ENCODE measurements at regions not wholly inside any gene's neighbourhood (a gene's known extent, or its start where the extent isn't known, plus 50 kb on each side); places are given as distances from the start of the nearest gene placed in this dataset.

DNA sequence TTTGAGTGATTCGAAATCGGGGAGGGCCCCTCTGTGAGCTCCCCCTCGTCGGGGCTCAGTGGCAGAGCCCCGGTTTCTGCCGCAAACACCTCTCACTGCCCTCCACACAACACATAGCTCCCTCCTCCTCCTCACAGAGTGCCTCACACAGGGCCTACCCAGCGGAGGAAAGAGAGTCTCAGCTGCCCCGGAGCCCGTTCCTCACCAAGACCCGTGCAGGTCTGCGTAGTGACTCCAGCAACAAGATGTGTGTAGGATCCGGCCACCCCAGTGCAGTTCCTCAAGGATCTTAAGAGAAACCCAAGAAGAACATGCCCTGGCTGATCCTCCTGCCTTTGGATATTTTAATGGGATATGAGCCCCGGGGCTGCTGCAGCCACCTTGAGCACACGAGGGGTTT lies 238.4 kb downstream of the BRD1 start:
- H3K9me3 ChIP-seq (replicated peaks in 1 of 11): peaks cover 0 to 6% (median under 1%) of the 10 kb centered on the region in 11 experiments; a peak in 5 of 22 replicates
- H3K27me3 ChIP-seq: no peaks in the 10 kb centered on the region
- no peak overlapping the region for H3K4me2 ChIP-seq
- peaks cover 0 to 98% (median 0%) of the 10 kb centered on the region in 11 experiments; a peak in 5 of 22 replicates for H4K20me1 ChIP-seq
- no peak overlapping the region for H3K4me3 ChIP-seq
- H3K27ac ChIP-seq: no peak overlapping the region
- no peak for TF ChIP-seq Cebpa-rat (IDR thresholded peaks at IDR 0.05)
- H3K4me1 ChIP-seq: peaks cover 0 to 17% (median 8%) of the 10 kb centered on the region in 10 experiments; a peak in 8 of 20 replicates
- H3K9ac ChIP-seq: no peak overlapping the region
- peaks cover 0 to 17% (median 11%) of the 10 kb centered on the region in 11 experiments; a peak in 7 of 22 replicates for H3K36me3 ChIP-seq

DNA sequence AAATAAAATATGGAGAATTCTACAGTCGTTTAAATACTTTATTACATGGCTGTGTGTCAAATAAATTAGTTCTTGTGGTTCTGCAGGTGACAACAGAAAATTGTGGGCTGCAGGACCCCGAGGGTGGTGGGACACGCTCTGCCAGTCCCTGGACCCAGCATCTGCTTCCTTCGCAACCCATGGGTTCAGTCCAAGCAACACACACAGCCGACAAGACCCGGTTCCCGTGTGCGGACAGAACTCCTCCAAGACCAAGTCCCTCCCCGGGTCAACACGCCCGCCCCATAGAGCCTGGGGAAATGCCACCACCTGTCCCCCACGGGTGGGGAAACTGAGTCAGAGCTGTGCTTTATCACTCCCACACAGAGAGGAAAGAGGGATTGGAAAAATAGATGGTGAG lies 238.9 kb downstream of the BRD1 start:
- H3K4me3 ChIP-seq: no peak overlapping the region
- peaks cover 0 to 11% (median 5%) of the 10 kb centered on the region in 11 experiments; a peak in 6 of 22 replicates for H3K36me3 ChIP-seq
- no peaks in the 10 kb centered on the region for H3K27me3 ChIP-seq
- no peak for TF ChIP-seq Cebpa-rat (IDR thresholded peaks at IDR 0.05)
- peaks cover 0 to 99% (median 0%) of the 10 kb centered on the region in 11 experiments; a peak in 5 of 22 replicates for H4K20me1 ChIP-seq
- H3K9ac ChIP-seq: no peak overlapping the region
- peaks cover 0 to under 1% (median 0%) of the 10 kb centered on the region in 11 experiments; a peak in 2 of 22 replicates for H3K9me3 ChIP-seq (replicated peaks in 1 of 11)
- H3K4me1 ChIP-seq: peaks cover 0 to 17% (median 8%) of the 10 kb centered on the region in 10 experiments; a peak in 8 of 20 replicates
- no peak overlapping the region for H3K4me2 ChIP-seq
- no peak overlapping the region for H3K27ac ChIP-seq

DNA sequence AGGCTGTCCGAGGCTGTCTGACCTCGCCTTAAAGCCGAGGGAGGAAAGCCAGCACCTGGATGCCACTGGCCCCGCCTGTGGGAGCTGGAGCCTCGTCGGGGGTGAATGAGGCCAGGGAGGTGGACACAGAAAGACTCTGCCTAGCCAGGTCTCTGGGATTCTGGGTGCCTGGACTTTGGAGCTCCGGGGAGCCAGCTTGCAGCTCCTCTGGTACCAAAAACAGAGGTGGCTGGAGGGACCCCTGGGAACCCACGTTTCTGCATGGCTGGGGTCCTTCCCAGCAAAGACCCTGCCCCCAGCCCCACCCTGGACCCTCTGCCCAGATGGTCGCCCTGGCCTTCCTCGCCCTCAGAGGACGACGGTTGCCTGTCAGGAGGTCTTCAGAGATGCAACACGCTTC lies 239.7 kb downstream of the BRD1 start:
- Histone ChIP-seq H3K9ac (no peak overlapping the region), H3K27me3 (no peaks in the 10 kb centered on the region), H3K4me2 (no peak overlapping the region), H3K4me3 (no peak overlapping the region), H4K20me1 (peaks cover 0 to 99% (median 0%) of the 10 kb centered on the region in 11 experiments; a peak in 5 of 22 replicates), H3K36me3 (peaks cover 0 to 4% (median 0%) of the 10 kb centered on the region in 11 experiments; a peak in 4 of 22 replicates), H3K9me3 (replicated peaks in 1 of 11) (no peaks in the 10 kb centered on the region), H3K4me1 (peaks cover 0 to 17% (median 8%) of the 10 kb centered on the region in 10 experiments; a peak in 8 of 20 replicates), H3K27ac (no peak overlapping the region)
- no peak for TF ChIP-seq Cebpa-rat (IDR thresholded peaks at IDR 0.05)

DNA sequence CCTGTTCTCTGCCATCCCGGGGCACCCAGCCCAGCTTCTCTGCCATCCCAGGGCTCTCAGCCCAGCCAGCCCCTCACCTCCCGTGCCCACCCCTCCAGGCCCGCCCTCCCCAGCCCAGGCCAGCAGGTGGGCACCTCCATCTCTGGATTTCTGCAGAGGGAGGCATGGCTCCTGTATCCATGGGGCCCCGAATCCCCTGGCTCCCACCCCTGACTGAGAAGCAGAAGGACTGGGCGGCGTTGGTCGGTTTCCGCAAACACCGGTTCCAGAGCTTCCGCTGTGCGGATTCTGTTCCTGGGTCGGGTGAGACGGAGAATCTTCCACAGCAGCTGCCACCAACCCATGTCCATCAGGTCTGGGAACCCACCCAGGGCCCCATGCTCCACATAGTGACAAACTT lies 240.3 kb downstream of the BRD1 start:
- no peak overlapping the region for H3K4me3 ChIP-seq
- no peak overlapping the region for H3K27ac ChIP-seq
- no peak overlapping the region for H3K9ac ChIP-seq
- no peak for TF ChIP-seq Cebpa-rat (IDR thresholded peaks at IDR 0.05)
- peaks cover 0 to 98% (median 0%) of the 10 kb centered on the region in 11 experiments; a peak in 5 of 22 replicates for H4K20me1 ChIP-seq
- H3K27me3 ChIP-seq: no peaks in the 10 kb centered on the region
- H3K4me1 ChIP-seq: peaks cover 0 to 17% (median 8%) of the 10 kb centered on the region in 10 experiments; a peak in 8 of 20 replicates
- no peak overlapping the region for H3K4me2 ChIP-seq
- no peaks in the 10 kb centered on the region; a peak in 1 of 22 replicates for H3K36me3 ChIP-seq
- H3K9me3 ChIP-seq (replicated peaks in 1 of 11): no peaks in the 10 kb centered on the region

DNA sequence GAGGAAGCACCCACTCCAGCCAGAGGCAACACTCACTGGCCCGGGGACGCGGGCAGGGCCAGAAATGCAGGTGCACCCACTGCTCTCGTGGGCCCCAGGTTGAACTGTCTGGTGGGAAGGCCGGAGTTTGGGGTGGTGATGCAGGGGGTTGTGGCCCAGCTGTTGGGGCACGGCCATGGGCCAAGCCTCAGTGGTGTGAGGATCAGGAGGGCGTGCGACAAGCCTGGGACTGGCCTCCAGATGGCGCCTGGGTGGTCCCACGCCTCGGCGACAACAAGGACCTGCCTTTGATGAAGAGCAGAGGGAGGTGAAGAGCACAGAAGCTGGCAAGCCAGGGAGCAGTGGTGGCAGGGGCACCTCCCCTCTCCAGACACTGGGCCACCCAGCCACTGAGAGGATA lies 240.8 kb downstream of the BRD1 start:
- Histone ChIP-seq H3K9ac (no peak overlapping the region), H3K36me3 (peaks cover 0 to 4% (median 0%) of the 10 kb centered on the region in 11 experiments; a peak in 2 of 22 replicates), H4K20me1 (peaks cover 0 to 93% (median 0%) of the 10 kb centered on the region in 11 experiments; a peak in 5 of 22 replicates), H3K4me3 (no peak overlapping the region), H3K27me3 (no peaks in the 10 kb centered on the region), H3K9me3 (replicated peaks in 1 of 11) (no peaks in the 10 kb centered on the region), H3K4me1 (peaks cover 0 to 17% (median 8%) of the 10 kb centered on the region in 10 experiments; a peak in 8 of 20 replicates), H3K4me2 (no peak overlapping the region), H3K27ac (no peak overlapping the region)
- TF ChIP-seq Cebpa-rat (IDR thresholded peaks at IDR 0.05): no peak

DNA sequence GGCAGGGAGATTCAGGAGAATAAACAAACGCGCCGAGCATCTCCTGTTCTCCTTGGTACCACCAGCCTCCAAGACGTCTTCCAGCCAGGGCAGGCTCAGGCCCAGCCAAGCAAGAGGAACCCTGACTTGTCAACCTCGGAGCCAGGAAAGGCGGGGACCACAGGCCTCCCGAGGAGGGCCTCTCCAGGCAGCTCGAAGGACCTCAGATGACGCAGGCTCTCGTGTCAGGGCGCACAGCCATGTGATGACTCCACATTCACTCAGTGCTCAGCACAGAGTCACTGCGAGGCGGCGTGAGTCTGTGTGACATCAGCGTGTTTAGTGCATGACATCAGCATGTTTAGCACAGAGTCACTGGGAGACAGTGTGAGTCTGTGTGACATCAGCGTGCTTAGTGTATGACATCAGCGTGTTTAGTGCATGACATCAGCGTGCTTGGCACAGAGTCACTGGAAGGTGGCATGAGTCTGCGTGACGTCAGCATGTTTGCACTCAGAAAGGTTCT lies 241.4 kb downstream of the BRD1 start:
- peaks cover 0 to 17% (median 8%) of the 10 kb centered on the region in 10 experiments; a peak in 8 of 20 replicates for H3K4me1 ChIP-seq
- no peak overlapping the region for H3K4me2 ChIP-seq
- peaks cover 0 to 4% (median 0%) of the 10 kb centered on the region in 11 experiments; a peak in 2 of 22 replicates for H3K36me3 ChIP-seq
- peaks cover 0 to 88% (median 0%) of the 10 kb centered on the region in 11 experiments; a peak in 5 of 22 replicates for H4K20me1 ChIP-seq
- H3K27ac ChIP-seq: no peak overlapping the region
- peaks cover 0 to 5% (median 1%) of the 10 kb centered on the region in 11 experiments; a peak in 10 of 22 replicates for H3K9me3 ChIP-seq (replicated peaks in 1 of 11)
- H3K9ac ChIP-seq: no peak overlapping the region
- no peaks in the 10 kb centered on the region for H3K27me3 ChIP-seq
- TF ChIP-seq Cebpa-rat (IDR thresholded peaks at IDR 0.05): no peak
- H3K4me3 ChIP-seq: no peak overlapping the region

DNA sequence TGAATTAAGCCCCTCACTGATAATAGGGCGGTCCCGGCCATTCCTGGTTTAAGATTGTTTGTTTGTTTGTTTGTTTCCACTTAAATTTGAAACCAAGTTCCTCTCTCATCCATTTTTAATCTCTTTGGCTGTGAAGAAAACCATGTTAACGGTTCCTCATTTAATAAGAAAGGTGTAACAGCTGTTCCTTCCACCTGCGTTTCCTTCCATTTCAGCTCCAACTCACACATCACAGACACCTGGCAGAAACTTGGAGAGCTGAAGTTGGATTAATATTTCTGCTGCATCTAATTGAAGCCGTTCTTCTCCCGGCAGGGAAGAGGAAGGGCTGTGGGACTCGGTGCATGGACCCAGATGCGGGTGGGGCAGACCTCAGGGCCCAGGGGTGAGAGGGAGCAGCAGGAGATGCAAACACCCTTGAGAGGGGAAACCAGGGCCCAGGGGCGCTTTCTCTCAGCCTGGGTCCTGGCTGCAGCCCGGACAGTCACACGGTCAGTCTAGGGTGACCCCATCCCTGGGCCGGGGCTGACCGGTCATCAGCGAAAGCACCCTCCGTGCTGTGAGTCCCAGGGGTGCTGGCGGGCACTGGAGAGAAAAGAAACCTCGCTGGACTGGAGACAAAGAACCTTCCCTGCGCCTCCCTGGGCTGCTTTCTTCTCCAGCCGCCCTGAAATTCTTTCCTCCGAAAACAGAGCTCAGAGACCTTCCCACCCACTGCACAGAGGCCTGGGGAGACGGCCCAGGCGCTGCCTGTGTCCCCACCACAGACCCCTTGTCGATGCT lies 242.0 kb downstream of the BRD1 start:
- Histone ChIP-seq H4K20me1 (peaks cover 0 to 81% (median 0%) of the 10 kb centered on the region in 11 experiments; a peak in 5 of 22 replicates), H3K4me1 (peaks cover 0 to 17% (median 8%) of the 10 kb centered on the region in 10 experiments; a peak in 8 of 20 replicates), H3K4me2 (peak overlapping the region in 3 of 11 experiments; percentile 31 to 40 (median 35); a peak in 4 of 22 replicates), H3K36me3 (peaks cover 0 to 4% (median 0%) of the 10 kb centered on the region in 11 experiments; a peak in 2 of 22 replicates), H3K4me3 (no peak overlapping the region), H3K9me3 (replicated peaks in 1 of 11) (peaks cover 3 to 11% (median 8%) of the 10 kb centered on the region in 11 experiments; a peak in 21 of 22 replicates), H3K9ac (no peak overlapping the region), H3K27ac (no peak overlapping the region), H3K27me3 (no peaks in the 10 kb centered on the region)
- TF ChIP-seq Cebpa-rat (IDR thresholded peaks at IDR 0.05): no peak

DNA sequence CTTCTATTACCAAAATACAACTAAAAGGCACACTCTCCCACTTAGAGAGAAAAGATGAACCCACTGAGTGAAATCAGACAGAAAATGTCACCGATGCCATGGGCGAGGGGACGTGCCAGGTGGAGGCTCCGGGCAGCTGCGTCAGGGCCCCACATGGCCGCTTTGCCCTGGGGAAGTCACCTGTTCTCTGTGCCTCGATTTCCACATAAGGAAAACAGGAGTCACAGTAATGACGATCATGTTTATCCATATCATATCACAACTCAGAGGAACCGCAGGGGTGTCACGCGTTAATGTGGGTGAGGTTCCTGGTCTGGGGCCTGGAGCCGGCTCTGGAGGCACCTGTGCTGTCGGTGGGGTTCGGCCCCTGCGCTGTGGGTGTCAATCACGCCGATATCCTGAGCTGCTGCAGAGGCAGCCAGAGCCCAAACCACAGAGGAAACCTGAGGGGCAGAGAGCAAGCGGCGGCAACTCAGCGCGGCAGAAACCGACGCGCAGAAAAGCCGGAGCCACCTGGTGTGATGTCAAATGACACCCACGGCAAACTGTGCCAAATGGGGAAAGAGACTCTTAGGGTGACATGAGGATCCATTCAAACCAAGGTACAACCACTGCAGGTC lies 243.7 kb downstream of the BRD1 start:
- Histone ChIP-seq H3K4me2 (peak overlapping the region in 1 of 11 experiments; percentile 31; a peak in 1 of 22 replicates), H3K9me3 (replicated peaks in 1 of 11) (peaks cover 15 to 26% (median 23%) of the 10 kb centered on the region in 11 experiments), H3K4me3 (no peak overlapping the region), H3K27me3 (no peaks in the 10 kb centered on the region), H3K36me3 (peaks cover 0 to 4% (median 0%) of the 10 kb centered on the region in 11 experiments; a peak in 2 of 22 replicates), H3K9ac (no peak overlapping the region), H3K27ac (no peak overlapping the region), H3K4me1 (peaks cover 0 to 17% (median 8%) of the 10 kb centered on the region in 10 experiments; a peak in 8 of 20 replicates), H4K20me1 (peaks cover 0 to 65% (median 0%) of the 10 kb centered on the region in 11 experiments; a peak in 5 of 22 replicates)
- no peak for TF ChIP-seq Cebpa-rat (IDR thresholded peaks at IDR 0.05)
